ENCODE measurements at regions not wholly inside any gene's neighbourhood (a gene's known extent, or its start where the extent isn't known, plus 50 kb on each side); places are given as distances from the start of the nearest gene placed in this dataset.

GRCh38 chr19:28841531-28841930, 371.4 kb downstream of the UQCRFS1 start:
- no peak for DNase-seq (ENCODE audit: low read depth)

- DNase-seq (ENCODE audit: low read depth) = no peak
Observed at GRCh38 chr19:28840891-28841290, 372.1 kb downstream of the UQCRFS1 start.

GRCh38 chr19:28839455-28839854, 373.5 kb downstream of the UQCRFS1 start:
- DNase-seq (ENCODE audit: low read depth) = no peak

- no peak for DNase-seq (ENCODE audit: low read depth)
Observed at GRCh38 chr19:28838909-28839308, 374.0 kb downstream of the UQCRFS1 start.

GRCh38 chr19:28836421-28836820, 376.5 kb downstream of the UQCRFS1 start:
- DNase-seq (ENCODE audit: low read depth) = no peak

- DNase-seq (ENCODE audit: low read depth) = no peak
Observed at GRCh38 chr19:28834996-28835395, 378.0 kb downstream of the UQCRFS1 start.

- DNase-seq (ENCODE audit: low read depth) = no peak
Observed at GRCh38 chr19:28831462-28831861, 381.5 kb downstream of the UQCRFS1 start.

GRCh38 chr19:28829762-28830161, 383.2 kb downstream of the UQCRFS1 start:
- DNase-seq (ENCODE audit: low read depth) = no peak

- no peak for DNase-seq (ENCODE audit: low read depth)
Observed at GRCh38 chr19:28829359-28829758, 383.6 kb downstream of the UQCRFS1 start.

GRCh38 chr19:28828276-28828870, 384.6 kb downstream of the UQCRFS1 start:
- DNase-seq (ENCODE audit: low read depth) = no peak

GRCh38 chr19:28827382-28827781, 385.6 kb downstream of the UQCRFS1 start:
- DNase-seq (ENCODE audit: low read depth) = no peak

GRCh38 chr19:28823338-28823961, 389.5 kb downstream of the UQCRFS1 start:
- no peak for DNase-seq (ENCODE audit: low read depth)

GRCh38 chr19:28820289-28820688, 392.7 kb downstream of the UQCRFS1 start:
- no peak for DNase-seq (ENCODE audit: low read depth)

- DNase-seq (ENCODE audit: low read depth) = no peak
Observed at GRCh38 chr19:28815257-28815656, 397.7 kb downstream of the UQCRFS1 start.

GRCh38 chr19:28794301-28794700, 418.6 kb downstream of the UQCRFS1 start:
- DNase-seq (ENCODE audit: low read depth) = no peak

- DNase-seq (ENCODE audit: low read depth) = no peak
Observed at GRCh38 chr19:28793391-28794168, 419.4 kb downstream of the UQCRFS1 start.

GRCh38 chr19:28785971-28786370, 427.0 kb downstream of the UQCRFS1 start:
- no peak for DNase-seq (ENCODE audit: low read depth)

GRCh38 chr19:28764066-28764465, 448.9 kb downstream of the UQCRFS1 start:
- DNase-seq (ENCODE audit: low read depth) = no peak

GRCh38 chr19:28746478-28746877, 466.5 kb downstream of the UQCRFS1 start:
- no peak for DNase-seq (ENCODE audit: low read depth)

- no peak for DNase-seq (ENCODE audit: low read depth)
Observed at GRCh38 chr19:28744943-28745342, 468.0 kb downstream of the UQCRFS1 start.

GRCh38 chr19:28744014-28744413, 468.9 kb downstream of the UQCRFS1 start:
- DNase-seq (ENCODE audit: low read depth) = no peak

- no peak for DNase-seq (ENCODE audit: low read depth)
Observed at GRCh38 chr19:28737021-28737895, 475.7 kb downstream of the UQCRFS1 start.

All from stimulated activated CD8-positive, alpha-beta memory T cell treated with anti-CD3 and anti-CD28 coated beads, Interleukin-12 subunit alpha, Interleukin-12 subunit beta, amount 100 ng/mL, for 1 hour (primary cell).